CD4-positive, CD25-positive, alpha-beta regulatory T cell (primary cell): ENCODE measurements at regions not wholly inside any gene's neighbourhood (a gene's known extent, or its start where the extent isn't known, plus 50 kb on each side); places are given as distances from the start of the nearest gene placed in this dataset.

Source experiments
- ATAC-seq, 2 donors: fragments of 150-1000 bp; cut with Tn5 transposase; one replicate each; pipeline ENCODE4 v1.10.0; 2021; ENCODE audit warnings: low read depth in 2 of 2, moderate number of reproducible peaks in 2 of 2, moderate library complexity in 1 of 2
- DNase-seq, 3 donors: peaks; one replicate each; pipeline versions ENCODE4 v3.0.0 to v3.0.0-alpha.2; 2012 to 2022; ENCODE audit warnings: mixed read lengths in 1 of 3
- H3K27ac ChIP-seq: one replicate; pipeline ENCODE4 v1.7.0; 2013; ENCODE audit warnings: mild to moderate bottlenecking, low read length; ENCODE audit not compliant: insufficient read depth, poor library complexity, severe bottlenecking
- H3K27me3 ChIP-seq: one replicate; pipeline ENCODE4 v1.7.0; 2013; ENCODE audit warnings: low read length; ENCODE audit not compliant: control insufficient read depth, insufficient read depth
- H3K36me3 ChIP-seq: one replicate; pipeline ENCODE4 v1.7.0; 2013; ENCODE audit warnings: mild to moderate bottlenecking, low read length, moderate library complexity; ENCODE audit not compliant: control insufficient read depth, insufficient read depth
- H3K4me1 ChIP-seq: 2 replicates; pipeline ENCODE4 v1.7.0; 2013; ENCODE audit warnings: mild to moderate bottlenecking, low read length; ENCODE audit not compliant: insufficient read depth, control insufficient read depth, poor library complexity, severe bottlenecking
- H3K4me3 ChIP-seq: one replicate; pipeline ENCODE4 v1.7.0; 2013; ENCODE audit warnings: low read depth, mild to moderate bottlenecking, low read length, moderate library complexity
- H3K9me3 ChIP-seq, 2 experiments: 1 replicate in 1 of 2; 2 replicates in 1 of 2; pipeline ENCODE4 v1.7.0; 2013; ENCODE audit warnings: low read length in 2 of 2, mild to moderate bottlenecking in 1 of 2, moderate library complexity in 1 of 2; ENCODE audit not compliant: control insufficient read depth in 2 of 2
- H3K27ac Mint-ChIP-seq, 3 donors: one replicate each; pipeline ENCODE4 v1.8.0; 2020 to 2022; ENCODE audit warnings: mild to moderate bottlenecking in 3 of 3, mixed read lengths in 3 of 3, moderate library complexity in 2 of 3
- H3K27me3 Mint-ChIP-seq: one replicate; pipeline ENCODE4 v1.8.0; 2022; ENCODE audit warnings: mild to moderate bottlenecking, mixed read lengths
- H3K36me3 Mint-ChIP-seq: one replicate; pipeline ENCODE4 v1.8.0; 2020; ENCODE audit warnings: mixed read lengths
- H3K4me1 Mint-ChIP-seq, 4 donors: one replicate each; pipeline ENCODE4 v1.8.0; 2020 to 2022; ENCODE audit warnings: mixed read lengths in 4 of 4, mild to moderate bottlenecking in 1 of 4
- H3K4me3 Mint-ChIP-seq, 4 donors: one replicate each; pipeline ENCODE4 v1.8.0; 2020 to 2022; ENCODE audit warnings: mild to moderate bottlenecking in 4 of 4, mixed read lengths in 4 of 4, moderate library complexity in 3 of 4
- H3K9me3 Mint-ChIP-seq, 7 donors: one replicate each; pipeline ENCODE4 v1.8.0; 2020 to 2022; ENCODE audit warnings: mixed read lengths in 7 of 7, mild to moderate bottlenecking in 3 of 7, moderate library complexity in 2 of 7

DNA sequence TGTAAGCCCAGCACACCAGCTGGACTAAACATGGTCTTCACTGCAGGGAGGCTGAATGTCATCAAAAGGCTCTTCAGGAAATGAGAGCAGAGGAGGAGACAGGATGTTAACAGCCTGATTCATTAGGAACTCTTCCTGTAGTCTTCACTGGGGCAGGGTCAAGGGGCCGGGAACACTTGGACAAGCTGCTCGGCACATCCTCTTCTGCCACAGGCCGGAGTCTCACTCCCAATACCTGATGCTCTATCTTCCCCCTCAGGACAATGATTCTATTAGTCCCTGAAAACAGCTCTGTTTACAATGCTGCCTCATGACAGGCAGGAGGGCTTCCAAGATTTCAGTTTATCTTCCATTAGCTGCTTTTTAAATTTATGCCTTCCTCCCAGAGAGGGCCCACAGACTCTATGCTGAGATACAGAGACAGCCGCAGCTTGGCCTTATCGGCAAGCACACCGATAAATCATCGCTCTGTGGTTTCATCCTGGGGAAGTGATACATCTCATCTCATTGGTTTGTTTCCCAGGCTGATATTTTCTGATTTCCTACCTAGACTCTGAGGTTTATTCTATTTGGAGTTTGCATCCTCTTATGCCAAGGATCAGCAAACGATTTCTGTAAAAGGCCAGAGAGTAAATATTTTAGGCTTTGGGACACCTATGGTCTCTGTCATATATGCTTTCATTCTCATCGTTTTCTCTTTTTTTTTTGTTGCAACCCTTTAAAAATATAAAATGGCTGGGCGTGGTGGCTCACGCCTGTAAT is 214.0 kb upstream of the ASIC2 start:
- peaks cover 0 to 10% (median 0%) of the 10 kb centered on the region in 7 donors for H3K9me3 Mint-ChIP-seq
- H3K27me3 ChIP-seq = no peaks in the 10 kb centered on the region
- H3K36me3 ChIP-seq = no peaks in the 10 kb centered on the region
- no peaks in the 10 kb centered on the region for H3K4me1 Mint-ChIP-seq
- no peaks in the 10 kb centered on the region for H3K9me3 ChIP-seq
- H3K4me3 ChIP-seq = no peak overlapping the region
- DNase-seq = no peak
- H3K27ac ChIP-seq = no peak overlapping the region
- no peaks in the 10 kb centered on the region for H3K36me3 Mint-ChIP-seq
- no peak for ATAC-seq
- H3K27me3 Mint-ChIP-seq = peaks cover 5% of the 10 kb centered on the region
- H3K4me3 Mint-ChIP-seq = no peak overlapping the region
- H3K4me1 ChIP-seq = no peaks in the 10 kb centered on the region
- no peak overlapping the region for H3K27ac Mint-ChIP-seq

DNA sequence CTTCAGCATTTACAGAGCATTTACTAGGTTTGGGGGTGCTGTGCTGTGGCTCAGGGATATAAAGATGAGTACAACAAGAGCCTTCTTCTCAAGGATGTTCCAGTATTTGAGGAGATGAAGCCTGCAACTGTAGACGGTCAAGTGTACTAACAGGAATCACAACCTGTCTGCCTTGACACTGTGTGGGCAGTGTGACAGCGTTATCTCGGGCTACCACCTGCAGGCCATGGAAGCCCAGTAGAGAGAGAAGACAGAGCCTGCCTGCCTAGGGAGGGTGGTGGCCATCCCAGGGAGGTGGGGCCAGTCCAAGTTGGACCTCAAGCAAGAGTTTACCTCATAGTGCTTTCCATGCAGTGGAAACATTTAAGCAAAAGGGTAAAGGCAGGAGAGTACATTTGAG is 215.1 kb upstream of the ASIC2 start:
- Histone ChIP-seq H3K27ac (no peak overlapping the region), H3K9me3 (no peaks in the 10 kb centered on the region), H3K4me1 (no peaks in the 10 kb centered on the region), H3K4me3 (no peak overlapping the region), H3K27me3 (no peaks in the 10 kb centered on the region), H3K36me3 (no peaks in the 10 kb centered on the region)
- H3K36me3 Mint-ChIP-seq = no peaks in the 10 kb centered on the region
- H3K4me1 Mint-ChIP-seq = no peaks in the 10 kb centered on the region
- no peaks in the 10 kb centered on the region for H3K27me3 Mint-ChIP-seq
- peaks cover 0 to 10% (median 0%) of the 10 kb centered on the region in 7 donors for H3K9me3 Mint-ChIP-seq
- DNase-seq (no peak), ATAC-seq (no peak)
- H3K4me3 Mint-ChIP-seq = no peak overlapping the region
- H3K27ac Mint-ChIP-seq = no peak overlapping the region

DNA sequence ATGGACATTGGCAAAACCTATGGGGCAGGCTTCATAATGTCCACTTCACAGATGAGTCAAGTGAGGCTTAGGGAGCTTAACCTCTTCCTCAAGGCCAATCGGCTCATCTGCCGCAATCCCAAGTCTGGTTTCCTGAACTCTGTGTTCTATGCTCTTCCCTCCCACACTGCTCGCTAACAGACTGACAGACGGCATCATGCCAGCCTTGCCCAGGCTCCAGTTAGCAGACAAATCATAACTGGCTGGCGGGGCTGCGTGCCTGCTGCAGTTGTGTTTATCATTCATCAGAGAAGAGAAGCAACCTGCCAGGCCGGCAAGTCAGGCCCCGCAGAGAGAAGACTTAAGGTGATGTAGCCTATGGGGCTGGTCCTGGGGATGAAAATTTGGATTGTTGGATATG is 216.2 kb upstream of the ASIC2 start:
- no peak overlapping the region for H3K4me3 ChIP-seq
- no peaks in the 10 kb centered on the region for H3K9me3 ChIP-seq
- no peak overlapping the region for H3K27ac Mint-ChIP-seq
- no peaks in the 10 kb centered on the region for H3K36me3 Mint-ChIP-seq
- H3K27me3 Mint-ChIP-seq = no peaks in the 10 kb centered on the region
- no peaks in the 10 kb centered on the region for H3K36me3 ChIP-seq
- DNase-seq = no peak
- no peaks in the 10 kb centered on the region for H3K27me3 ChIP-seq
- H3K4me1 Mint-ChIP-seq = no peaks in the 10 kb centered on the region
- H3K27ac ChIP-seq = no peak overlapping the region
- no peak for ATAC-seq
- H3K4me3 Mint-ChIP-seq = no peak overlapping the region
- H3K4me1 ChIP-seq = no peaks in the 10 kb centered on the region
- peaks cover 0 to 15% (median 0%) of the 10 kb centered on the region in 7 donors for H3K9me3 Mint-ChIP-seq

DNA sequence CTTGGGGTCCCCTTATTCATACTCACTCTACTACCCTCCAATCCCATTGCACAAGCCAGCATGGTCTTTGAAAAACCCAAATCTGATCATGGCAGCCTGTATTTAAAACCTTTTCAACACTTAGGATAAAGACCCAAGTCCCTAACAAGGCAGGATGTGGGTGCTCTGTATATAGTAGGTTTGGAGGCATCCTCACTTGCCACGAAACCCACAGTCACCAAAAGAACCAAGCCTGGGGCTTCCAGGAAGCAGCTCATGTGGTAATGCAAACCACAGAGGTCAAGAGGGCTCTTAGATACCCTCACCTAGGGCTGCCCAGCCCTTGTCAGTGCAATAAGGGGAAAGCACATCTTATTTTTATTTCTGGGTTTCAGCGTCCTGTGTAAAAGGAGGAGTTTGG is 218.6 kb upstream of the ASIC2 start:
- Mint-ChIP-seq H3K27me3 (no peaks in the 10 kb centered on the region), H3K27ac (peak overlapping the region in 1 of 3 donors; percentile 10), H3K9me3 (peaks cover 0 to 16% (median 0%) of the 10 kb centered on the region in 7 donors), H3K36me3 (no peaks in the 10 kb centered on the region), H3K4me3 (no peak overlapping the region), H3K4me1 (no peaks in the 10 kb centered on the region)
- Histone ChIP-seq H3K36me3 (no peaks in the 10 kb centered on the region), H3K4me1 (no peaks in the 10 kb centered on the region), H3K27ac (no peak overlapping the region), H3K9me3 (no peaks in the 10 kb centered on the region), H3K4me3 (no peak overlapping the region), H3K27me3 (no peaks in the 10 kb centered on the region)
- ATAC-seq (no peak), DNase-seq (peak in 1 of 3 donors; percentile 8)

DNA sequence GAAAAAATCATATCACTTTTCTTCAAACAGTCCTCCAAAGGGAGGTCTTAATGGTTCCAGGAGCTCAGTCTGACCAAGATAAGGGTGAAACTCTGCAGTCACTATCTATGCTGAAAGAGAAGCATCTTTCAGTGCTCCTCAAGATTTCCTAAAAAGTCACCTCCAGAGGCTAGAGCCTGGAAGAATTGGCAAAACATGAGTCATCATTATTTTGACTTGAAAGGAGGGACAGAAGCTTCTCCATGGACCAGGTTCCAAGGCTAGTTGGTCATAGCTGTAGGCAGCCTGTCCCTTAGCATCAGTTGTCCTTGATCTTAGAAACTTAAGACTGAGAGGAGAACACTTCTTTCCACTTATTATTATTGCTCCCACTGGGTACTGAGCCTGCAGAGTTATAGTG is 219.0 kb upstream of the ASIC2 start:
- Histone ChIP-seq H3K27me3 (no peaks in the 10 kb centered on the region), H3K36me3 (no peaks in the 10 kb centered on the region), H3K9me3 (no peaks in the 10 kb centered on the region), H3K4me3 (no peak overlapping the region), H3K4me1 (no peaks in the 10 kb centered on the region), H3K27ac (no peak overlapping the region)
- Mint-ChIP-seq H3K4me1 (no peaks in the 10 kb centered on the region), H3K36me3 (no peaks in the 10 kb centered on the region), H3K27ac (no peak overlapping the region), H3K27me3 (no peaks in the 10 kb centered on the region), H3K4me3 (no peak overlapping the region), H3K9me3 (peaks cover 0 to 16% (median 0%) of the 10 kb centered on the region in 7 donors)
- no peak for DNase-seq
- no peak for ATAC-seq

DNA sequence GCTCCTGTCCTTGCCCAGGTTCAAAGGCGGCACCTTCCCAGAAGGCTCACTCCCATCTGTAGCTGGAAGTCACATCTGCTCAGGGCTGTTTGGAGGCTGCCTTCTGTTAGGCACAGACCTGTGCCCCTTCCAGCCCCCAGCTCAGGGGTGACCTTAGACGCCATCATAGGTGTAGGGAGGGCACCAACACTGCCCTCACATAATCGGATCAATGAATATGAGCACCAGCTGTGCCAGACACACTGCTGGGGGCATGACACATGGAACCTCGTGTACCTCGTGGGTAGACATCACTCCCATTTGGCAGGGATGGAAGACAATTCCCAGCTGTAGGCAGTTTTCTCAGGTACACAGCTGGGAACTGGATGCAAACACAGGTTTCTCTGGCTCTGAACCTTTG is 220.7 kb upstream of the ASIC2 start:
- no peaks in the 10 kb centered on the region for H3K27me3 ChIP-seq
- no peaks in the 10 kb centered on the region for H3K9me3 ChIP-seq
- no peaks in the 10 kb centered on the region for H3K4me1 Mint-ChIP-seq
- H3K4me1 ChIP-seq = no peaks in the 10 kb centered on the region
- H3K36me3 ChIP-seq = no peaks in the 10 kb centered on the region
- ATAC-seq (no peak), DNase-seq (no peak)
- H3K4me3 ChIP-seq = no peak overlapping the region
- H3K4me3 Mint-ChIP-seq = no peak overlapping the region
- no peak overlapping the region for H3K27ac ChIP-seq
- H3K36me3 Mint-ChIP-seq = no peaks in the 10 kb centered on the region
- peaks cover 0 to 14% (median 0%) of the 10 kb centered on the region in 7 donors for H3K9me3 Mint-ChIP-seq
- H3K27me3 Mint-ChIP-seq = no peaks in the 10 kb centered on the region
- H3K27ac Mint-ChIP-seq = peak overlapping the region in 1 of 3 donors; percentile 79

DNA sequence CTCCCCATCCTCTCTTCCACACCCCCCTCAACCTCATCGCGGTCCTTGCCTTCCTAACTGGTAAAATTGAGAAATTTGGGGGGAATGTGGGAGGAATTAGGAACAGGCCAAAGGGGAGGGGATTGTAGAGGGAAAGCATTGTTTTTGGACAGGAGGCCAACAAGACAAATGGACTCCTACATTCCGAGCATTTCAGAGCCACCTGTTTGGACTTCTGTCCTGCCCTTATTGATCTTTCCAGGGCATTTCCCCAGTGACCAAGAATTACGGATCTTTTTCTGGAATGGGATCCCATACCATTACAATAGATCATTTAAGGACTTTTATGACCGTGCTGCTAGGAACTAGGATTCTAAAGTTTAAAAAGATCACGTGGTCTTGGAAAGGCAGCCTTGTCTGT is 221.3 kb upstream of the ASIC2 start:
- no peaks in the 10 kb centered on the region for H3K36me3 ChIP-seq
- no peak overlapping the region for H3K27ac ChIP-seq
- no peaks in the 10 kb centered on the region for H3K27me3 ChIP-seq
- Mint-ChIP-seq H3K27ac (no peak overlapping the region), H3K36me3 (no peaks in the 10 kb centered on the region), H3K9me3 (peaks cover 0 to 10% (median 0%) of the 10 kb centered on the region in 7 donors), H3K4me3 (no peak overlapping the region), H3K4me1 (no peaks in the 10 kb centered on the region), H3K27me3 (no peaks in the 10 kb centered on the region)
- no peaks in the 10 kb centered on the region for H3K4me1 ChIP-seq
- no peak for ATAC-seq
- no peak for DNase-seq
- H3K4me3 ChIP-seq = no peak overlapping the region
- no peaks in the 10 kb centered on the region for H3K9me3 ChIP-seq

DNA sequence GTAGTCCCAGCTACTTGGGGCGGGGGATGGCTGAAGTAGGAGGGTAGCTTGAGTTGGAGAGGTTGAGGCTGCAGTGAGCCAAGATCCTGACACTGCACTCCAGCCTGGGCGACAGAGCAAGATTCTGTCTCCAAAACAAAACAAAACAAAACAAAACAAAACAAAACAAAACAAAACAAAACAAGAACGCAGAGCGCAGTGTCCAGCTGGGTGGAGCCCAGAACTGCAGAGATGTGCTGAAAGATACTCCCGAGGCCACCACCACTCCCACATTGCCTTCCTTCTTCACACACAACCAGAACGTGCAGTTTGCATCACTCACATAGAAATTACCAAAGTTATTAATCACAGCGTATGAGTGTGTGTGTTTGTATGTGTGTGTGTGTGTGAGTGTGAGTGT is 222.9 kb upstream of the ASIC2 start:
- no peaks in the 10 kb centered on the region for H3K4me1 Mint-ChIP-seq
- Histone ChIP-seq H3K4me3 (no peak overlapping the region), H3K27ac (no peak overlapping the region), H3K36me3 (no peaks in the 10 kb centered on the region), H3K4me1 (no peaks in the 10 kb centered on the region), H3K9me3 (no peaks in the 10 kb centered on the region), H3K27me3 (no peaks in the 10 kb centered on the region)
- H3K9me3 Mint-ChIP-seq = peaks cover 0 to 10% (median 0%) of the 10 kb centered on the region in 7 donors
- H3K27ac Mint-ChIP-seq = no peak overlapping the region
- no peak for ATAC-seq
- H3K27me3 Mint-ChIP-seq = no peaks in the 10 kb centered on the region
- DNase-seq = no peak
- H3K36me3 Mint-ChIP-seq = no peaks in the 10 kb centered on the region
- no peak overlapping the region for H3K4me3 Mint-ChIP-seq
